IgD-negative memory B cell (primary cell): ENCODE measurements at regions not wholly inside any gene's neighbourhood (a gene's known extent, or its start where the extent isn't known, plus 50 kb on each side); places are given as distances from the start of the nearest gene placed in this dataset.
A peak's percentile ranks its signal among the peaks of the same experiment; 100 is the strongest.

ENCODE experiments used
- H3K27ac Mint-ChIP-seq, 3 donors: one replicate each; pipeline ENCODE4 v1.8.0; 2020 to 2022; ENCODE audit warnings: mild to moderate bottlenecking in 3 of 3, mixed read lengths in 3 of 3, moderate library complexity in 1 of 3
- H3K27me3 Mint-ChIP-seq: one replicate; pipeline ENCODE4 v1.8.0; 2021; ENCODE audit warnings: mixed read lengths
- H3K36me3 Mint-ChIP-seq: one replicate; pipeline ENCODE4 v1.8.0; 2020; ENCODE audit warnings: mild to moderate bottlenecking, mixed read lengths
- H3K4me1 Mint-ChIP-seq, 3 donors: one replicate each; pipeline ENCODE4 v1.8.0; 2020 to 2022; ENCODE audit warnings: mixed read lengths in 3 of 3, mild to moderate bottlenecking in 1 of 3
- H3K4me3 Mint-ChIP-seq, 4 donors: one replicate each; pipeline ENCODE4 v1.8.0; 2020 to 2022; ENCODE audit warnings: mild to moderate bottlenecking in 4 of 4, mixed read lengths in 4 of 4, moderate library complexity in 3 of 4
- H3K9me3 Mint-ChIP-seq, 3 donors: one replicate each; pipeline ENCODE4 v1.8.0; 2020 to 2021; ENCODE audit warnings: mixed read lengths in 3 of 3, mild to moderate bottlenecking in 1 of 3

- Mint-ChIP-seq H3K4me1 (peaks cover 42 to 59% (median 43%) of the 10 kb centered on the region in 3 donors), H3K27ac (peak overlapping the region in 2 of 3 donors; percentile 39 to 88), H3K36me3 (peaks cover 2% of the 10 kb centered on the region), H3K4me3 (no peak overlapping the region), H3K27me3 (no peaks in the 10 kb centered on the region), H3K9me3 (peaks cover 0 to 4% (median 0%) of the 10 kb centered on the region in 3 donors)
These were observed 58.8 kb upstream of the LYVE1 start for GRCh38 chr11:10627291-10627690.

- Mint-ChIP-seq H3K36me3 (peaks cover 2% of the 10 kb centered on the region), H3K4me3 (peak overlapping the region in 1 of 4 donors; percentile 12), H3K27ac (peak overlapping the region in 1 of 3 donors; percentile 58), H3K4me1 (peaks cover 42 to 62% (median 45%) of the 10 kb centered on the region in 3 donors), H3K9me3 (peaks cover 0 to 4% (median 0%) of the 10 kb centered on the region in 3 donors), H3K27me3 (no peaks in the 10 kb centered on the region)
These were observed 57.5 kb upstream of the LYVE1 start for GRCh38 chr11:10625982-10626311.

- Mint-ChIP-seq H3K9me3 (peaks cover 0 to 2% (median 0%) of the 10 kb centered on the region in 3 donors), H3K4me3 (peak overlapping the region in 2 of 4 donors; percentile 22 to 75), H3K4me1 (peaks cover 41 to 62% (median 49%) of the 10 kb centered on the region in 3 donors), H3K27me3 (no peaks in the 10 kb centered on the region), H3K27ac (peak overlapping the region in 1 of 3 donors; percentile 83), H3K36me3 (no peaks in the 10 kb centered on the region)
These were observed 57.0 kb upstream of the LYVE1 start for GRCh38 chr11:10625281-10625981.

DNA sequence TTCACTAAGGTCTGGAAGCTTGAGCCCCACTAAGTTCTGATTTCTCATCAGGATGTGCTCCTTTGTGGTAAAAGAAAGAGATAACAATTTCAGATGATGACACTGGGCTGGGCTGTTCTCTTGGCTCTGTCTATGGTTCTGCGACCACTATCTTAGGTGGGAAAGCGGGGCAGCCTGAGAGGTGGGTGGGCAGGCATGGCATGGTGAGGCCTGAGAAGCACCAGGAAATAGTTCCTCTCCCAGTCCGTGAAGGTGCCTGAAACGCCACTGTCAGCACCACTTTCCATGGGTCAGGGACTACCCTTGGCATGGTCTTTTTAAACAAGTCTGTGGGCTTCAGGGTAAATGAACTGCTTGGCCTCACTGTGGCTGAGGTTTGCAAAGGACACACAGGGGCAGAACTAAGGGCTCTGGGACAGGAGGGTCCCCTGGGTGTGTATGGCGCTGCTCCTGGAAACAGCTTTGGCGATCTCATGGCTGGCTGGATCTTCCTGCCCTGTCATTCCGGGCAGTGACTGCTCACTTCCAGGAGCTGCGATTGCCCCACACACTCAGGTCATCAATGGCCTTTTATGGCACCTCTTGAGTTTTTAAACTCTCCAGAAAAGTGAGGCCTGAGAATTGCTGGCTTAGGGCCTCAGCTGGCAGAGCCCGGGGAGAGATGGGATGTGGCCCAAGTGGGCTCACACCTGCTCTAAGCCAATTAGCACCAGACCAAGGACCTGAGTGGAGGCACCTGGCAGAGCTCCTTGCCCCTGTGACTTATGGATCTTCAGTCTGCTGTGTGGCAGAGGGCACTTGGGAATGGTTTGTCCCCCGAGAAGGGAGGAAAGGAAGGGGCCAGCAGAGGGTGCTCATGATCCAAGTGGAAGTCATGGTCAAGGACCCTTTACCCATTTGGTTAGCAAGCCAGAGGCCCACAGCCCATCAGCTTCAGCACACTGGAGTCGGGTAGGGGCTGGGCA lies 55.6 kb upstream of the LYVE1 start:
- H3K4me3 Mint-ChIP-seq: peak overlapping the region in 2 of 4 donors; percentile 1 to 55
- no peaks in the 10 kb centered on the region for H3K36me3 Mint-ChIP-seq
- H3K27me3 Mint-ChIP-seq: no peaks in the 10 kb centered on the region
- peaks cover 35 to 53% (median 43%) of the 10 kb centered on the region in 3 donors for H3K4me1 Mint-ChIP-seq
- peak overlapping the region; percentile 76 to 97 (median 83) for H3K27ac Mint-ChIP-seq
- peaks cover 0 to 2% (median 0%) of the 10 kb centered on the region in 3 donors for H3K9me3 Mint-ChIP-seq

DNA sequence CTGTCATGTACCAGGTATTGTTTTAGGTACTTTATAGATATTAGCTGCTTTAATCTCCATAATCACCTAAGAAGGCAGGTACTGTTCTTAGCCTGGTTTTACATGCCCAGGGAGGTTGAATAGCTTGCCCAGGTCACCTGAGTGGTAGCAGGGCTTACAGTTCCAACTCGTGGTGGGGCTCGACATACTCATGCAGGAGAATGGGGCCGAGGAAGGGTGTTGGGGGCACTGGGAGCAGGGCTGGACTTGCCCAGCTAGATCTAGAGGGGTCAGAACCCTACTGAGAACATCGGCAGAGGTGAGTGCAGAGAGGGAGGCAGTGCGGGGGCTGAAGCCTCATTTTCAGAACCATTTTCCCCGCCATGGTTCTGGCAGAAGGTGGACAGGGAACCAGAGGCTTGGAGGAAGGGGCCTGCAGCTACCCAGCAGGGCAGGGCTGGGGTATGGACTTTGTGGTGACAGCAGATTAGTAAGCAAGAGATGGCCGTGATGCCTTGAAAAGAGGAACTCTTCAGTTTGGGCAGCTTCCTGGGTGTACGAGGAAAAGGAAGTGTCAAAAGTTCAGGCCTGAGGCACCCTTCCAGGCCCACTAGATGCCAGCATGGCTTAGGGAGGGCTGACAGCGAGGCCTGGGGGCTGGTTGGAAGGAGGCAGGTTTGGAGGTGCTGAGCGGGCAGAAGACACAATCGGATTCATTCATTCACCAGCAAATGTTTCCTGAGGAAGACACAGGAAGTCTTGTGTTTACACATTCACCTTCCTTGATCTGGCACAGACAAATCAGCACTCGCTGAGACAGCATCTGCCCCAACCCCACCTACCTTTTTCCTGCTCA lies 54.7 kb upstream of the LYVE1 start:
- Mint-ChIP-seq H3K36me3 (no peaks in the 10 kb centered on the region), H3K27me3 (no peaks in the 10 kb centered on the region), H3K4me3 (peak overlapping the region; percentile 1 to 69 (median 48)), H3K9me3 (peaks cover 0 to 4% (median 2%) of the 10 kb centered on the region in 3 donors), H3K27ac (peak overlapping the region; percentile 76 to 97 (median 83)), H3K4me1 (peaks cover 32 to 51% (median 41%) of the 10 kb centered on the region in 3 donors)

DNA sequence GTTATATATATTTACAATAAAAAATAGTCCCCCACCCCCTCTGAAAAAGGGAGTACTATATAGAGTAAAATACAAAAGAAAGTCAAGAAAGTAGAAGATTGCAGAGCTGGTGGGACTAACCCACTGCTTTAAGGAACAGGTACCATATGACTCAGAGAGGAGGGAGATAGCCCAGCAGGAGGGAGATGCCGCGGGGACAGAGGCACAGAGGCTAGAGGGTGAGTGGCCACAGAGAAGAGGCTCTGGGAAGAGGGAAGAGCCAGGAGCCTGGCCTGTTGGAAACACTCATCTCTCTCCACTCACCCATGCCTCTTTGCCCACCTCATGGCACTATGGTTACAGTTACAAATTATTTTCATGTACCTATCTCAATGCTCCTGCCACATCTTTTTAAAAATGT lies 53.6 kb upstream of the LYVE1 start:
- peaks cover 0 to 6% (median 2%) of the 10 kb centered on the region in 3 donors for H3K9me3 Mint-ChIP-seq
- H3K4me3 Mint-ChIP-seq: peak overlapping the region in 2 of 4 donors; percentile 35 to 52
- H3K4me1 Mint-ChIP-seq: peaks cover 43 to 55% (median 43%) of the 10 kb centered on the region in 3 donors
- peak overlapping the region in 2 of 3 donors; percentile 17 to 76 for H3K27ac Mint-ChIP-seq
- no peaks in the 10 kb centered on the region for H3K27me3 Mint-ChIP-seq
- no peaks in the 10 kb centered on the region for H3K36me3 Mint-ChIP-seq

DNA sequence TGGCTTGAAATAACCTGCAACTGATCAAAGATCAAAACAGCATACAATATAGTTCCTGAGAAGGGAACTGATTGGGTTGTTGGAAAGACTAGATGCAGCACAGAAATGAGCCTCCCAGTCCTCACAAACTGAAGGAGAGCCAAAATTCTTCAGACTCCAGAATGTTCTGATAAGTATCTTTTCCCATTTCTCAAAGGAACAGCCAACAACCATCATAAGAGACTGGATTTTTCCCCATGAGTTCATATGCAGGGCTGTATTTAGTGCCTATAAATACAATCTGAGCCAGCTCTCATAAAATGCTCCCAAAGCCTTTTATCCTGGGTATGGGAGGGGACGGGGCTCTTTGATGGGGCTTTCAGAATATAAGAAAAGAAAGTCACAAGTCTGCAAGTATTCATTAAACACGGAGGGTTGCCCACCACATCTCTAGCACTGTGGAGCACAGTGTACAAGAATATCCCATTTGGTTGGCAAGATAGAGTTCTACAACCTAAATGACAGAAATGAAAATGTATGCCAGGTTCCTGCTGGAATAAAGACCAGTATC lies 50.7 kb upstream of the LYVE1 start:
- H3K27ac Mint-ChIP-seq: no peak overlapping the region
- H3K27me3 Mint-ChIP-seq: no peaks in the 10 kb centered on the region
- H3K4me1 Mint-ChIP-seq: peaks cover 46 to 53% (median 49%) of the 10 kb centered on the region in 3 donors
- peaks cover 0 to 6% (median 2%) of the 10 kb centered on the region in 3 donors for H3K9me3 Mint-ChIP-seq
- H3K36me3 Mint-ChIP-seq: no peaks in the 10 kb centered on the region
- H3K4me3 Mint-ChIP-seq: no peak overlapping the region

GRCh38 chr11:10618490-10618889 lies 50.0 kb upstream of the LYVE1 start:
- Mint-ChIP-seq H3K36me3 (no peaks in the 10 kb centered on the region), H3K27ac (no peak overlapping the region)

More at GRCh38 chr11:10618490-10618889, 50.0 kb upstream of the LYVE1 start:
- Mint-ChIP-seq H3K4me3 (peak overlapping the region in 1 of 4 donors; percentile 9), H3K4me1 (peaks cover 47 to 53% (median 51%) of the 10 kb centered on the region in 3 donors), H3K27me3 (no peaks in the 10 kb centered on the region), H3K9me3 (peaks cover 0 to 6% (median 5%) of the 10 kb centered on the region in 3 donors)
